ENCODE measurements at regions not wholly inside any gene's neighbourhood (a gene's known extent, or its start where the extent isn't known, plus 50 kb on each side); places are given as distances from the start of the nearest gene placed in this dataset.

- no peak overlapping the region for H3K4me3 ChIP-seq (ENCODE audit: low read length)
- H2AFZ ChIP-seq (ENCODE audit: low read length): no peak overlapping the region
- H3K27me3 ChIP-seq (ENCODE audit: low read length): no peaks in the 10 kb centered on the region
- ATAC-seq (no peak), DNase-seq (no peak)
- no peak overlapping the region for H3K4me2 ChIP-seq (ENCODE audit: low read length)
- H3F3A ChIP-seq (ENCODE audit: low read length, unreplicated experiment): no peaks in the 10 kb centered on the region
- CTCF ChIA-PET: no interaction called here
- H3K9me2 ChIP-seq (replicated peaks; ENCODE audit: low read length): no peaks in the 10 kb centered on the region
- no TSS peak for BruUV-seq (replicated peaks)
- H4K20me1 ChIP-seq (ENCODE audit: low read length): no peaks in the 10 kb centered on the region
- intact Hi-C loops (cut with micrococcal nuclease): no loop called here
- H3K9me3 ChIP-seq (ENCODE audit: low read length): no peaks in the 10 kb centered on the region
- no peak overlapping the region for H3K9ac ChIP-seq (ENCODE audit: low read length)
- no peak overlapping the region for H3K27ac ChIP-seq (ENCODE audit: low read length)
- no peaks in the 10 kb centered on the region for H3K79me2 ChIP-seq (ENCODE audit: low read length)
- no peaks in the 10 kb centered on the region for H3K4me1 ChIP-seq (ENCODE audit: insufficient read depth, low read length)
- H3K36me3 ChIP-seq (ENCODE audit: low read depth, low read length): no peaks in the 10 kb centered on the region
- TF ChIP-seq EZH2phosphoT487 (IDR thresholded peaks at IDR 0.05; ENCODE audit: borderline replicate concordance, low read length) (no peak), EZH2 (IDR thresholded peaks at IDR 0.05; ENCODE audit: low read length, unreplicated experiment) (no peak), CTCF (conservative IDR thresholded peaks at IDR 0.05; ENCODE audit: low read depth, low read length) (no peak)
- POLR2A ChIA-PET (ENCODE audit: unreplicated experiment): no interaction called here
Measured at GRCh38 chr20:43309266-43309665, 119.6 kb upstream of the PTPRT start.

GRCh38 chr20:43306837-43307236, 117.1 kb upstream of the PTPRT start:
- Histone ChIP-seq H3K9ac (ENCODE audit: low read length) (no peak overlapping the region), H3K27ac (ENCODE audit: low read length) (no peak overlapping the region), H3F3A (ENCODE audit: low read length, unreplicated experiment) (no peaks in the 10 kb centered on the region), H3K4me2 (ENCODE audit: low read length) (no peak overlapping the region), H3K9me3 (ENCODE audit: low read length) (no peaks in the 10 kb centered on the region), H3K36me3 (ENCODE audit: low read depth, low read length) (no peaks in the 10 kb centered on the region), H3K4me3 (ENCODE audit: low read length) (no peak overlapping the region), H3K27me3 (ENCODE audit: low read length) (no peaks in the 10 kb centered on the region), H2AFZ (ENCODE audit: low read length) (no peak overlapping the region), H3K4me1 (ENCODE audit: insufficient read depth, low read length) (no peaks in the 10 kb centered on the region), H4K20me1 (ENCODE audit: low read length) (no peaks in the 10 kb centered on the region), H3K9me2 (replicated peaks; ENCODE audit: low read length) (no peaks in the 10 kb centered on the region), H3K79me2 (ENCODE audit: low read length) (no peaks in the 10 kb centered on the region)
- POLR2A ChIA-PET (ENCODE audit: unreplicated experiment): no interaction called here
- BruUV-seq (replicated peaks): no TSS peak
- intact Hi-C loops (cut with micrococcal nuclease): no loop called here
- CTCF ChIA-PET: no interaction called here
- no peak for DNase-seq
- TF ChIP-seq EZH2phosphoT487 (IDR thresholded peaks at IDR 0.05; ENCODE audit: borderline replicate concordance, low read length) (no peak), CTCF (conservative IDR thresholded peaks at IDR 0.05; ENCODE audit: low read depth, low read length) (no peak), EZH2 (IDR thresholded peaks at IDR 0.05; ENCODE audit: low read length, unreplicated experiment) (no peak)
- ATAC-seq: no peak

GRCh38 chr20:43305749-43306148, 116.0 kb upstream of the PTPRT start:
- CTCF ChIA-PET: no interaction called here
- Histone ChIP-seq H3F3A (ENCODE audit: low read length, unreplicated experiment) (no peaks in the 10 kb centered on the region), H4K20me1 (ENCODE audit: low read length) (no peaks in the 10 kb centered on the region), H3K36me3 (ENCODE audit: low read depth, low read length) (no peaks in the 10 kb centered on the region), H3K27ac (ENCODE audit: low read length) (no peak overlapping the region), H3K9ac (ENCODE audit: low read length) (no peak overlapping the region), H3K4me2 (ENCODE audit: low read length) (no peak overlapping the region), H3K4me1 (ENCODE audit: insufficient read depth, low read length) (no peaks in the 10 kb centered on the region), H2AFZ (ENCODE audit: low read length) (no peak overlapping the region), H3K79me2 (ENCODE audit: low read length) (no peaks in the 10 kb centered on the region), H3K4me3 (ENCODE audit: low read length) (no peak overlapping the region), H3K9me3 (ENCODE audit: low read length) (no peaks in the 10 kb centered on the region), H3K9me2 (replicated peaks; ENCODE audit: low read length) (no peaks in the 10 kb centered on the region), H3K27me3 (ENCODE audit: low read length) (no peaks in the 10 kb centered on the region)
- no peak for DNase-seq
- intact Hi-C loops (cut with micrococcal nuclease): no loop called here
- TF ChIP-seq EZH2 (IDR thresholded peaks at IDR 0.05; ENCODE audit: low read length, unreplicated experiment) (no peak), EZH2phosphoT487 (IDR thresholded peaks at IDR 0.05; ENCODE audit: borderline replicate concordance, low read length) (no peak), CTCF (conservative IDR thresholded peaks at IDR 0.05; ENCODE audit: low read depth, low read length) (no peak)
- no TSS peak for BruUV-seq (replicated peaks)
- ATAC-seq: no peak
- POLR2A ChIA-PET (ENCODE audit: unreplicated experiment): no interaction called here
